ENCODE measurements at regions not wholly inside any gene's neighbourhood (a gene's known extent, or its start where the extent isn't known, plus 50 kb on each side); places are given as distances from the start of the nearest gene placed in this dataset.

DNA sequence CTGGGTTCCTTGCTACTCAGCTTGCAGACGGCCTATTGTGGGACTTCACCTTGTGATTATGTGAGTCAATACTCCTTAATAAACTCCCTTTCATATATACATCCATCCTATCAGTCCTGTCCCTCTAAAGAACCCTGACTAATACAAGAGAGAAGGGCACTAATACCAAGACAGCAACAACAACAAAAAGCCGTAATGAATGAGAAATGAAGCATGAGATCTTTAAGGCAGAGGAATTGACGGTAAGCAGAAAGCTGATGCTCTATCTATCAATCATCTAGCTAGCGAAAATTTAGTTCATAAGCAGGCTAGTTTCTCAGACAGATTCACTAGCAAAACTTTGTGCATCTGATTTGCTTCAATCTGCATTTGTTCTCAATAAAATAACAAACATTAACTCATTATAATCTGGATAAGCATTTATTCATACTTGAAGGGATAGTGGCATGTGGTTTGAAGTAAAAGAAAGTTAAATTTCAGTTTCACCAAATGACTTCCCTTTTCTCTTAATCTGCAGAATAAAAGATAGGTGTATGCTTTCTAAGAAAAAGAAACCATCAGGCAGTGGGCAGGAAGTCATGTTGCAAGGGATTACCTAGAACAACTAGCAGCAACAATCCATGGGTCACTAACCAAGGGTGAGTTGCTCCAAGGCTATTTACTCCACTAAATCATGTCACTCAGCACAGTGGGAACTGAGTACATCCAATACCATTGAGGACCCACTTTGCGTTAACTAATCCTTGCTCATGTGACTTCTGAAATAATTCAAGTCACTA is 376.5 kb downstream of the TMEM182 start:
- TF ChIP-seq EZH2 (IDR thresholded peaks at IDR 0.05; ENCODE audit: borderline replicate concordance, low read depth, low read length, severe bottlenecking), result no peak
- TF ChIP-seq, protein P1, sequence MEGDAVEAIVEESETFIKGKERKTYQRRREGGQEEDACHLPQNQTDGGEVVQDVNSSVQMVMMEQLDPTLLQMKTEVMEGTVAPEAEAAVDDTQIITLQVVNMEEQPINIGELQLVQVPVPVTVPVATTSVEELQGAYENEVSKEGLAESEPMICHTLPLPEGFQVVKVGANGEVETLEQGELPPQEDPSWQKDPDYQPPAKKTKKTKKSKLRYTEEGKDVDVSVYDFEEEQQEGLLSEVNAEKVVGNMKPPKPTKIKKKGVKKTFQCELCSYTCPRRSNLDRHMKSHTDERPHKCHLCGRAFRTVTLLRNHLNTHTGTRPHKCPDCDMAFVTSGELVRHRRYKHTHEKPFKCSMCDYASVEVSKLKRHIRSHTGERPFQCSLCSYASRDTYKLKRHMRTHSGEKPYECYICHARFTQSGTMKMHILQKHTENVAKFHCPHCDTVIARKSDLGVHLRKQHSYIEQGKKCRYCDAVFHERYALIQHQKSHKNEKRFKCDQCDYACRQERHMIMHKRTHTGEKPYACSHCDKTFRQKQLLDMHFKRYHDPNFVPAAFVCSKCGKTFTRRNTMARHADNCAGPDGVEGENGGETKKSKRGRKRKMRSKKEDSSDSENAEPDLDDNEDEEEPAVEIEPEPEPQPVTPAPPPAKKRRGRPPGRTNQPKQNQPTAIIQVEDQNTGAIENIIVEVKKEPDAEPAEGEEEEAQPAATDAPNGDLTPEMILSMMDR (IDR thresholded peaks at IDR 0.05; ENCODE audit: borderline replicate concordance, extremely low read depth, low read length, poor library complexity, severe bottlenecking), result no peak

Data from DND-41 (cell line).